WTC11 (cell line): ENCODE measurements at regions not wholly inside any gene's neighbourhood (a gene's known extent, or its start where the extent isn't known, plus 50 kb on each side); places are given as distances from the start of the nearest gene placed in this dataset.

Experiments used
- E2F1 ChIP-seq: sonication (generic); formaldehyde crosslinking; IDR thresholded peaks from 2 replicates; pipeline ENCODE4 v1.8.0; 2022; ENCODE audit warnings: mild to moderate bottlenecking, missing genetic modification reagents
- ELF4 ChIP-seq: sonication (generic); formaldehyde crosslinking; IDR thresholded peaks from 2 replicates; pipeline ENCODE4 v1.8.1; 2022; ENCODE audit warnings: low read depth, mild to moderate bottlenecking, moderate library complexity, missing genetic modification reagents
- MLX ChIP-seq: sonication (generic); formaldehyde crosslinking; IDR thresholded peaks from 2 replicates; pipeline ENCODE4 v1.8.1; 2023; ENCODE audit warnings: mild to moderate bottlenecking, missing genetic modification reagents, moderate library complexity
- TCF7 ChIP-seq: sonication (generic); formaldehyde crosslinking; IDR thresholded peaks from 2 replicates; pipeline ENCODE4 v1.8.0; 2022; ENCODE audit warnings: mild to moderate bottlenecking, low read depth, missing genetic modification reagents, moderate library complexity
- TF ChIP-seq, protein P1 (sequence below): fragments of 250-450 bp; sonication (Bioruptor Pico); conservative IDR thresholded peaks from 2 replicates; pipeline ENCODE4 v1.9.0; 2021; ENCODE audit warnings: mild to moderate bottlenecking
- TF ChIP-seq, protein P2 (sequence below): fragments of 200-600 bp; IDR thresholded peaks from 2 replicates; pipeline ENCODE4 v1.8.0; 2022; ENCODE audit warnings: antibody characterized with exemption
- TF ChIP-seq, protein P3 (sequence below): sonication (generic); formaldehyde crosslinking; IDR thresholded peaks from 2 replicates; pipeline ENCODE4 v1.8.1; 2022; ENCODE audit warnings: missing genetic modification reagents, borderline replicate concordance

- TF ChIP-seq, protein P1, sequence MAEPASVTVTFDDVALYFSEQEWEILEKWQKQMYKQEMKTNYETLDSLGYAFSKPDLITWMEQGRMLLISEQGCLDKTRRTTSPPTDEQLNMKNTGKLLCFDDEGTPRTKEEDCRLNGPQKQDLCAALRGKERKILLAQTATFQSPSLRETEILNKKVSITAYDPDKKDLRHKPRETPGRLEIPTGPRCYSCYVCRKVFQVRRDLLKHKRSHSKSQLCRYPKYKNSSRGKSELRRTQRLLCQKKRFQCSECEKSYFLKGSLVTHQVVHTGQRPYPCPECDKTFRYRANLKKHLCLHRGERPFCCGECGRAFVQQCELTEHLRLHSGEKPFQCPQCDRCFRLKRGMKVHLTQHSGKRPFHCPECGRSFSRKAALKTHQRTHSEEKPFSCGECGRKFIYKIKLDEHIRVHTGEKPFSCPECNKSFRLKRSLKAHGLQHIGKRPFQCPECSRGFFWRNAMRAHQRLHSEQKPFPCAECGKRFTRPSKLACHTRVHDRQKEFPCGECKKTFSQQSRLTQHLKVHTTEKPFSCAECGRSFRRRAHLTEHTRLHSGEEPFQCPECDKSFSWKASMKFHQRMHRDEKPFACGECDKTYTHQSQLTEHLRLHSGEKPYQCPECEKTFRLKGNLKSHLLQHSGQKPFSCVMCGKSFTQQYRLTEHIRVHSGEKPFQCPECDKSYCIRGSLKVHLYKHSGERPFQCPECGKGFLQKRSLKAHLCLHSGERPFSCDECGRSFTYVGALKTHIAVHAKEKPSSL (CRISPR knock-in tag), result no peak
- TF ChIP-seq, protein P2, sequence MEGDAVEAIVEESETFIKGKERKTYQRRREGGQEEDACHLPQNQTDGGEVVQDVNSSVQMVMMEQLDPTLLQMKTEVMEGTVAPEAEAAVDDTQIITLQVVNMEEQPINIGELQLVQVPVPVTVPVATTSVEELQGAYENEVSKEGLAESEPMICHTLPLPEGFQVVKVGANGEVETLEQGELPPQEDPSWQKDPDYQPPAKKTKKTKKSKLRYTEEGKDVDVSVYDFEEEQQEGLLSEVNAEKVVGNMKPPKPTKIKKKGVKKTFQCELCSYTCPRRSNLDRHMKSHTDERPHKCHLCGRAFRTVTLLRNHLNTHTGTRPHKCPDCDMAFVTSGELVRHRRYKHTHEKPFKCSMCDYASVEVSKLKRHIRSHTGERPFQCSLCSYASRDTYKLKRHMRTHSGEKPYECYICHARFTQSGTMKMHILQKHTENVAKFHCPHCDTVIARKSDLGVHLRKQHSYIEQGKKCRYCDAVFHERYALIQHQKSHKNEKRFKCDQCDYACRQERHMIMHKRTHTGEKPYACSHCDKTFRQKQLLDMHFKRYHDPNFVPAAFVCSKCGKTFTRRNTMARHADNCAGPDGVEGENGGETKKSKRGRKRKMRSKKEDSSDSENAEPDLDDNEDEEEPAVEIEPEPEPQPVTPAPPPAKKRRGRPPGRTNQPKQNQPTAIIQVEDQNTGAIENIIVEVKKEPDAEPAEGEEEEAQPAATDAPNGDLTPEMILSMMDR, result no peak
- TF ChIP-seq ELF4 (CRISPR knock-in tag) (no peak), TCF7 (CRISPR knock-in tag) (no peak), MLX (CRISPR knock-in tag) (no peak), E2F1 (no peak)
- TF ChIP-seq, protein P3, sequence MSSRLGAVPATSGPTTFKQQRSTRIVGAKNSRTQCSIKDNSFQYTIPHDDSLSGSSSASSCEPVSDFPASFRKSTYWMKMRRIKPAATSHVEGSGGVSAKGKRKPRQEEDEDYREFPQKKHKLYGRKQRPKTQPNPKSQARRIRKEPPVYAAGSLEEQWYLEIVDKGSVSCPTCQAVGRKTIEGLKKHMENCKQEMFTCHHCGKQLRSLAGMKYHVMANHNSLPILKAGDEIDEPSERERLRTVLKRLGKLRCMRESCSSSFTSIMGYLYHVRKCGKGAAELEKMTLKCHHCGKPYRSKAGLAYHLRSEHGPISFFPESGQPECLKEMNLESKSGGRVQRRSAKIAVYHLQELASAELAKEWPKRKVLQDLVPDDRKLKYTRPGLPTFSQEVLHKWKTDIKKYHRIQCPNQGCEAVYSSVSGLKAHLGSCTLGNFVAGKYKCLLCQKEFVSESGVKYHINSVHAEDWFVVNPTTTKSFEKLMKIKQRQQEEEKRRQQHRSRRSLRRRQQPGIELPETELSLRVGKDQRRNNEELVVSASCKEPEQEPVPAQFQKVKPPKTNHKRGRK (CRISPR knock-in tag), result no peak
These were observed 135.9 kb upstream of the NSMCE3 start for GRCh38 chr15:29405564-29405963.
